ENCODE measurements at regions not wholly inside any gene's neighbourhood (a gene's known extent, or its start where the extent isn't known, plus 50 kb on each side); places are given as distances from the start of the nearest gene placed in this dataset.

DNA sequence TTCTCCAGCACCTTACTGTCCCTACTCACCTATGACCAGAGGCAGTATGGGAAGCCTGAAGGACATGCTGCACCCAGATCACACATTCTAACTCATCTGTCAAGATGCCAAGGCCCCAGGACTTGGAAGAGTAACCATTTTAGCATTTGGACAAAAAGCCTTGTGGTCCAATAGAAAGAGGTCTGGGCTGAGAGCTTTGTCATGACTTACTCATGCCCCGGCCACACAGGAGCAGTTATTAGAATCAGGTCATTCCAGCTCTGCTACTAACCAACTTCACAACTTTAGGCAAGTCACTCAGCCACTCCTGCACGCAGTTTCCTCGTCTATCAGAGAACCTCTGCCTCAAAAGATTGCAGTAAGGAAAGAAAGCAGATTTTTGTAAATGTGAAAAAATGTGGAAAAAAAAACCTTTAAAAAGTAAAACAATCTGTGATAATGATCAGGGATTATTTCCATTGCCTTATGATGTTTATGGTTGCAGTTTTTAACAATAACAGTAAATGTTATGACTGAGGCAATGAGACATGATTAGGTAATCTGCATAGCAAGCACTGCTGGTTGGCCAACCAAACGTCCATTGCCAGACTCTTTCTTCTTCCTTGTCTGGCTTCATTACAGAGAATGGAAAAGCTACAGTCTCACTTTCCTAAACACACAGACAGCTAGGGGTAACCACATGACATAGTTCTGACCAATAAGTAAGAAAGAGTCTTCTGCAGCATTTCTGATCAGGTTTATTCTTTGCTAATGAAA, 255.4 kb upstream of the CHAC2 start:
- Histone ChIP-seq H3K9me2 (replicated peaks; ENCODE audit: control insufficient read depth, low read length) (no peaks in the 10 kb centered on the region), H3K27me3 (ENCODE audit: control insufficient read depth, low read length) (peaks cover 3% of the 10 kb centered on the region; the same call in 1 of the 2 replicates), H3K27ac (ENCODE audit: low read depth, low read length) (no peak overlapping the region), H4K20me1 (ENCODE audit: control insufficient read depth, insufficient read depth, low read depth, low read length) (no peaks in the 10 kb centered on the region), H3F3A (ENCODE audit: control insufficient read depth, insufficient read depth) (no peaks in the 10 kb centered on the region), H3K9me3 (ENCODE audit: control insufficient read depth, insufficient read depth, low read length) (no peaks in the 10 kb centered on the region), H3K4me1 (ENCODE audit: control insufficient read depth, low read length) (no peaks in the 10 kb centered on the region), H3K4me2 (ENCODE audit: low read length) (no peak overlapping the region), H3K79me2 (ENCODE audit: control insufficient read depth, low read length) (no peaks in the 10 kb centered on the region), H3K36me3 (ENCODE audit: control insufficient read depth, low read length) (no peaks in the 10 kb centered on the region), H3K4me3 (ENCODE audit: low read length) (no peak overlapping the region)
- no peak for TF ChIP-seq EZH2phosphoT487 (IDR thresholded peaks at IDR 0.05; ENCODE audit: borderline replicate concordance, low read length)
- no peak for TF ChIP-seq CTCF (IDR thresholded peaks at IDR 0.05; ENCODE audit: low read depth, low read length, poor library complexity, severe bottlenecking)

DNA sequence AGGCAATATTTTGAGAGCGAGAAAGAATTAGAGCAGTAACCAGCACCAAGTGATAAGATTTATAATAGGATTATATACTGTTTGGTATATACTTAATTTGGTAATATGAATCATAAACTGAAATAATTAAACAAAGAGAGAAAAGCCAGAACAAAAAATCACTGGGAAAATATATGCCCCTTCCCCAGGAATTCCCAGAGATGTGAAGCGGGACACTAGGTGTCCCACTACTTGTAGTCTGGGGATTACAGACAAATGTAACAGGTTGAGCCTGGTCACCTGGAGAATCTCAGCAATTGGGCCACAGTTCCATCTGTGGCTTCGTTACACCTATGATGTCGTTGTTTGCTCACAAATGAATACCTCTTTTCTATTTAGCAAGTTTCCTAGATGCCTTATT, 256.1 kb upstream of the CHAC2 start:
- Histone ChIP-seq H3K4me1 (ENCODE audit: control insufficient read depth, low read length) (no peaks in the 10 kb centered on the region), H3F3A (ENCODE audit: control insufficient read depth, insufficient read depth) (no peaks in the 10 kb centered on the region), H3K9me2 (replicated peaks; ENCODE audit: control insufficient read depth, low read length) (no peaks in the 10 kb centered on the region), H3K27me3 (ENCODE audit: control insufficient read depth, low read length) (peaks cover 3% of the 10 kb centered on the region; the same call in 1 of the 2 replicates), H3K79me2 (ENCODE audit: control insufficient read depth, low read length) (no peaks in the 10 kb centered on the region), H3K4me2 (ENCODE audit: low read length) (no peak overlapping the region), H3K9me3 (ENCODE audit: control insufficient read depth, insufficient read depth, low read length) (no peaks in the 10 kb centered on the region), H4K20me1 (ENCODE audit: control insufficient read depth, insufficient read depth, low read depth, low read length) (no peaks in the 10 kb centered on the region), H3K36me3 (ENCODE audit: control insufficient read depth, low read length) (no peaks in the 10 kb centered on the region), H3K27ac (ENCODE audit: low read depth, low read length) (no peak overlapping the region), H3K4me3 (ENCODE audit: low read length) (no peak overlapping the region)
- no peak for TF ChIP-seq EZH2phosphoT487 (IDR thresholded peaks at IDR 0.05; ENCODE audit: borderline replicate concordance, low read length)
- TF ChIP-seq CTCF (IDR thresholded peaks at IDR 0.05; ENCODE audit: low read depth, low read length, poor library complexity, severe bottlenecking): no peak

- Histone ChIP-seq H3K9me3 (ENCODE audit: control insufficient read depth, insufficient read depth, low read length) (no peaks in the 10 kb centered on the region), H3K4me3 (ENCODE audit: low read length) (no peak overlapping the region), H3K9me2 (replicated peaks; ENCODE audit: control insufficient read depth, low read length) (no peaks in the 10 kb centered on the region), H3K36me3 (ENCODE audit: control insufficient read depth, low read length) (no peaks in the 10 kb centered on the region), H3K79me2 (ENCODE audit: control insufficient read depth, low read length) (no peaks in the 10 kb centered on the region), H4K20me1 (ENCODE audit: control insufficient read depth, insufficient read depth, low read depth, low read length) (no peaks in the 10 kb centered on the region), H3K4me1 (ENCODE audit: control insufficient read depth, low read length) (no peaks in the 10 kb centered on the region), H3F3A (ENCODE audit: control insufficient read depth, insufficient read depth) (no peaks in the 10 kb centered on the region), H3K27ac (ENCODE audit: low read depth, low read length) (no peak overlapping the region), H3K4me2 (ENCODE audit: low read length) (no peak overlapping the region), H3K27me3 (ENCODE audit: control insufficient read depth, low read length) (no peaks in the 10 kb centered on the region)
- TF ChIP-seq EZH2phosphoT487 (IDR thresholded peaks at IDR 0.05; ENCODE audit: borderline replicate concordance, low read length): no peak
- TF ChIP-seq CTCF (IDR thresholded peaks at IDR 0.05; ENCODE audit: low read depth, low read length, poor library complexity, severe bottlenecking): no peak
Measured at GRCh38 chr2:53510401-53510800, 257.2 kb upstream of the CHAC2 start.

Data from DOHH2 (cell line).